HFF-Myc (cell line): ENCODE measurements at regions not wholly inside any gene's neighbourhood (a gene's known extent, or its start where the extent isn't known, plus 50 kb on each side); places are given as distances from the start of the nearest gene placed in this dataset.

Experiments used
- DNase-seq: peaks from one replicate; pipeline ENCODE4 v3.0.0-alpha.2; 2011; ENCODE audit warnings: low read depth; ENCODE audit errors: extremely low read depth
- H3K4me3 ChIP-seq: replicated peaks from 2 replicates; pipeline ENCODE4 v1.5.1; 2011; ENCODE audit warnings: low read depth, mild to moderate bottlenecking, control low read depth, low read length
- CTCF ChIP-seq: IDR thresholded peaks from 2 replicates; pipeline ENCODE4 v1.5.1; 2012; ENCODE audit warnings: mild to moderate bottlenecking, low read depth, low read length, control low read depth; ENCODE audit errors: missing control alignments

GRCh38 chr16:59188029-59188428 is 453.9 kb upstream of the GOT2 start:
- H3K4me3 ChIP-seq: no peak overlapping the region
- DNase-seq: no peak
- no peak for TF ChIP-seq CTCF

- no peak overlapping the region for H3K4me3 ChIP-seq
- DNase-seq: no peak
- no peak for TF ChIP-seq CTCF
Measured at GRCh38 chr16:59181821-59182420, 447.8 kb upstream of the GOT2 start.

- no peak for TF ChIP-seq CTCF
- H3K4me3 ChIP-seq: no peak overlapping the region
- DNase-seq: no peak
Measured at GRCh38 chr16:59180083-59180476, 446.0 kb upstream of the GOT2 start.

GRCh38 chr16:59179446-59180082 is 445.4 kb upstream of the GOT2 start:
- no peak for DNase-seq
- H3K4me3 ChIP-seq: no peak overlapping the region
- no peak for TF ChIP-seq CTCF

GRCh38 chr16:59173408-59173831 is 439.3 kb upstream of the GOT2 start:
- TF ChIP-seq CTCF: no peak
- H3K4me3 ChIP-seq: no peak overlapping the region
- DNase-seq: no peak

GRCh38 chr16:59170099-59170712 is 436.1 kb upstream of the GOT2 start:
- H3K4me3 ChIP-seq: no peak overlapping the region
- no peak for DNase-seq
- no peak for TF ChIP-seq CTCF

GRCh38 chr16:59169168-59169567 is 435.1 kb upstream of the GOT2 start:
- no peak for DNase-seq
- no peak for TF ChIP-seq CTCF
- H3K4me3 ChIP-seq: no peak overlapping the region
